ENCODE measurements at regions not wholly inside any gene's neighbourhood (a gene's known extent, or its start where the extent isn't known, plus 50 kb on each side); places are given as distances from the start of the nearest gene placed in this dataset.

DNA sequence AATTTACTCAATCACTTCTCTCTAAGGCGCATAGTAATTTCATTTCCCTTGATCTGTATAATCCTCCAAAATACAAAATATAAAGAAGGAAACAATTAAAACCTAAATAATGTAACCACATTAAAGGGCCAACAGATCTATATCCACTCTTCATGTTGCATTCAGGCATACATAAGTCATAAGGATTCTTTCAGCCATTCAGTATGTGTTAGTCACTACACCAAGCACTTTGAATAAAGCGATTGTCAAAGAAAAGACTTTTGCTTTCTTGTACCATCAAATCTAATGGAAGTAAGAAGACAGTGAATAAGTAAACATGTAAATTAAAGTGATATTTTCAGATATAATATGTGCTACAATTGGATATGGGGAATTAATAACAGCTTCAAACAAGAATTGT, 569.2 kb upstream of the PTPRD start:
- WGBS, 2 experiments (ENCODE audit: extremely low coverage in 2 of 2, insufficient read length in 1 of 2): no CpG with 5 or more reads among the region's 2 CpGs
- no peak overlapping the region for H3K4ac ChIP-seq (ENCODE audit: low read depth, low read length)
- dilution Hi-C loops (cut with HindIII; ENCODE audit: low sequenced_read_pairs, unreplicated experiment) (no loop called here), in situ Hi-C loops (cut with MboI; ENCODE audit: low sequenced_read_pairs) (no loop called here), intact Hi-C loops (cut with micrococcal nuclease) (no loop called here)
- no peak overlapping the region for H3K14ac ChIP-seq (replicated peaks; ENCODE audit: low read depth, low read length)
- no peak overlapping the region for H2BK20ac ChIP-seq (ENCODE audit: low read depth, low read length)
- H4K8ac ChIP-seq (ENCODE audit: low read depth in 2 of 2, low read length in 2 of 2): no peak overlapping the region
- no peak overlapping the region for H2AK5ac ChIP-seq (ENCODE audit: low read depth, low read length)
- CTCF ChIA-PET: no interaction called here
- H3K36me3 ChIP-seq (ENCODE audit: control insufficient read depth, insufficient read depth, low read length): no peaks in the 10 kb centered on the region
- BruUV-seq (replicated peaks): no TSS peak
- no peak overlapping the region for H2AFZ ChIP-seq (replicated peaks; ENCODE audit: low read length, poor library complexity)
- H2AK9ac ChIP-seq (replicated peaks; ENCODE audit: low read depth, low read length, poor library complexity): no peak overlapping the region
- no peak overlapping the region for H4K91ac ChIP-seq (ENCODE audit: insufficient read depth, low read depth, low read length)
- no peaks in the 10 kb centered on the region for H3K79me1 ChIP-seq (ENCODE audit: low read depth in 1 of 2, low read length in 2 of 2)
- TF ChIP-seq MAZ (IDR thresholded peaks at IDR 0.05; ENCODE audit: borderline replicate concordance, low read depth, low read length) (no peak), MXI1 (IDR thresholded peaks at IDR 0.05; ENCODE audit: borderline replicate concordance, low read depth, low read length) (no peak), RCOR1 (IDR thresholded peaks at IDR 0.05; ENCODE audit: insufficient replicate concordance, low read length) (no peak), FOS (IDR thresholded peaks at IDR 0.05; ENCODE audit: low read depth, low read length) (no peak), SMC3 (IDR thresholded peaks at IDR 0.05; ENCODE audit: low read depth, low read length) (no peak), NFE2L2 (IDR thresholded peaks at IDR 0.05; ENCODE audit: low read depth, low read length) (no peak), MAFK (IDR thresholded peaks at IDR 0.05; ENCODE audit: low read depth, low read length) (no peak), CEBPB (IDR thresholded peaks at IDR 0.05; ENCODE audit: low read depth, low read length) (no peak), POLR2A (IDR thresholded peaks at IDR 0.05; ENCODE audit: low read depth, low read length) (no peak), BHLHE40 (IDR thresholded peaks at IDR 0.05; ENCODE audit: low read depth, low read length) (no peak), CHD1 (IDR thresholded peaks at IDR 0.05; ENCODE audit: low read depth, low read length) (no peak), RAD21 (IDR thresholded peaks at IDR 0.05; ENCODE audit: low read length) (no peak), RFX5 (IDR thresholded peaks at IDR 0.05; ENCODE audit: low read depth, low read length) (no peak)
- TF ChIP-seq, protein P1, sequence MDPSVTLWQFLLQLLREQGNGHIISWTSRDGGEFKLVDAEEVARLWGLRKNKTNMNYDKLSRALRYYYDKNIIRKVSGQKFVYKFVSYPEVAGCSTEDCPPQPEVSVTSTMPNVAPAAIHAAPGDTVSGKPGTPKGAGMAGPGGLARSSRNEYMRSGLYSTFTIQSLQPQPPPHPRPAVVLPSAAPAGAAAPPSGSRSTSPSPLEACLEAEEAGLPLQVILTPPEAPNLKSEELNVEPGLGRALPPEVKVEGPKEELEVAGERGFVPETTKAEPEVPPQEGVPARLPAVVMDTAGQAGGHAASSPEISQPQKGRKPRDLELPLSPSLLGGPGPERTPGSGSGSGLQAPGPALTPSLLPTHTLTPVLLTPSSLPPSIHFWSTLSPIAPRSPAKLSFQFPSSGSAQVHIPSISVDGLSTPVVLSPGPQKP (IDR thresholded peaks at IDR 0.05; ENCODE audit: borderline replicate concordance, low read depth, low read length): no peak
- TF ChIP-seq, protein P2, sequence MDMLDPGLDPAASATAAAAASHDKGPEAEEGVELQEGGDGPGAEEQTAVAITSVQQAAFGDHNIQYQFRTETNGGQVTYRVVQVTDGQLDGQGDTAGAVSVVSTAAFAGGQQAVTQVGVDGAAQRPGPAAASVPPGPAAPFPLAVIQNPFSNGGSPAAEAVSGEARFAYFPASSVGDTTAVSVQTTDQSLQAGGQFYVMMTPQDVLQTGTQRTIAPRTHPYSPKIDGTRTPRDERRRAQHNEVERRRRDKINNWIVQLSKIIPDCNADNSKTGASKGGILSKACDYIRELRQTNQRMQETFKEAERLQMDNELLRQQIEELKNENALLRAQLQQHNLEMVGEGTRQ (IDR thresholded peaks at IDR 0.05; ENCODE audit: low read depth, low read length): no peak
- TF ChIP-seq, protein P3, sequence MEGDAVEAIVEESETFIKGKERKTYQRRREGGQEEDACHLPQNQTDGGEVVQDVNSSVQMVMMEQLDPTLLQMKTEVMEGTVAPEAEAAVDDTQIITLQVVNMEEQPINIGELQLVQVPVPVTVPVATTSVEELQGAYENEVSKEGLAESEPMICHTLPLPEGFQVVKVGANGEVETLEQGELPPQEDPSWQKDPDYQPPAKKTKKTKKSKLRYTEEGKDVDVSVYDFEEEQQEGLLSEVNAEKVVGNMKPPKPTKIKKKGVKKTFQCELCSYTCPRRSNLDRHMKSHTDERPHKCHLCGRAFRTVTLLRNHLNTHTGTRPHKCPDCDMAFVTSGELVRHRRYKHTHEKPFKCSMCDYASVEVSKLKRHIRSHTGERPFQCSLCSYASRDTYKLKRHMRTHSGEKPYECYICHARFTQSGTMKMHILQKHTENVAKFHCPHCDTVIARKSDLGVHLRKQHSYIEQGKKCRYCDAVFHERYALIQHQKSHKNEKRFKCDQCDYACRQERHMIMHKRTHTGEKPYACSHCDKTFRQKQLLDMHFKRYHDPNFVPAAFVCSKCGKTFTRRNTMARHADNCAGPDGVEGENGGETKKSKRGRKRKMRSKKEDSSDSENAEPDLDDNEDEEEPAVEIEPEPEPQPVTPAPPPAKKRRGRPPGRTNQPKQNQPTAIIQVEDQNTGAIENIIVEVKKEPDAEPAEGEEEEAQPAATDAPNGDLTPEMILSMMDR (conservative IDR thresholded peaks at IDR 0.05; ENCODE audit: low read depth, low read length): no peak
- no peak overlapping the region for H3K23ac ChIP-seq (ENCODE audit: low read depth, low read length)
- H2BK120ac ChIP-seq (ENCODE audit: low read depth, low read length): no peak overlapping the region
- no peaks in the 10 kb centered on the region for H3K27me3 ChIP-seq (ENCODE audit: control insufficient read depth, insufficient read depth, low read length)
- H2BK5ac ChIP-seq (ENCODE audit: low read depth, low read length, poor library complexity, severe bottlenecking): no peak overlapping the region
- POLR2A ChIA-PET (ENCODE audit: unreplicated experiment): no interaction called here
- H4K20me1 ChIP-seq (ENCODE audit: insufficient read depth, low read length): no peaks in the 10 kb centered on the region
- H3K4me1 ChIP-seq (ENCODE audit: control insufficient read depth, insufficient read depth, low read length): no peaks in the 10 kb centered on the region
- DNase-seq (no peak), ATAC-seq (ENCODE audit: low read depth) (no peak)
- H3K9me1 ChIP-seq (ENCODE audit: insufficient read depth, low read length): no peaks in the 10 kb centered on the region
- no peak overlapping the region for H3K9ac ChIP-seq (ENCODE audit: low read depth, low read length)
- no peak overlapping the region for H4K5ac ChIP-seq (ENCODE audit: low read depth, low read length)
- no peak overlapping the region for H3K18ac ChIP-seq (ENCODE audit: low read depth, low read length)
- no peak overlapping the region for H2BK15ac ChIP-seq (ENCODE audit: low read depth, low read length)
- no peak overlapping the region for H3K27ac ChIP-seq (ENCODE audit: insufficient read depth, low read length)
- H3K9me3 ChIP-seq (ENCODE audit: control insufficient read depth, insufficient read depth, low read length): no peaks in the 10 kb centered on the region
- H3K56ac ChIP-seq (ENCODE audit: extremely low read depth, insufficient read depth, low read length): no peak overlapping the region
- H3K4me2 ChIP-seq (ENCODE audit: low read depth, low read length): no peak overlapping the region
- no peak overlapping the region for H3K4me3 ChIP-seq (ENCODE audit: insufficient read depth, low read depth, low read length)

All from IMR-90 (cell line).